Panc1 (cell line): ENCODE measurements at regions not wholly inside any gene's neighbourhood (a gene's known extent, or its start where the extent isn't known, plus 50 kb on each side); places are given as distances from the start of the nearest gene placed in this dataset.

Experiments used
- ATAC-seq: fragments of 200-7000 bp; cut with Tn5 transposase; 2 replicates; pipeline ENCODE4 v1.9.1; 2020; ENCODE audit warnings: mild to moderate bottlenecking, moderate library complexity
- BruUV-seq: library from RNA; stranded (reverse); fragments of 400-500 nt; replicated peaks from 2 replicates; lab custom pipeline; 2021; lab: Mats Ljungman, UMichigan
- CTCF ChIA-PET: fragments of 300-600 bp; sonication (Branson Sonifier 250); formaldehyde crosslinking; loops from one replicate; lab custom pipeline; 2022; ENCODE audit warnings: antibody characterized with exemption; lab: Charles Lee
- POLR2A ChIA-PET: fragments of 300-600 bp; sonication (Branson Sonifier 250); formaldehyde crosslinking; loops from one replicate; lab custom pipeline; 2022; ENCODE audit warnings: antibody characterized with exemption; lab: Charles Lee
- DNase-seq: peaks from one replicate; pipeline ENCODE4 v3.0.0-alpha.2; 2010; ENCODE audit warnings: low read depth, low spot score
- H3K27ac ChIP-seq: 2 replicates; pipeline ENCODE4 v1.5.1; 2011; ENCODE audit warnings: mild to moderate bottlenecking, low read length, inconsistent platforms
- H3K27me3 ChIP-seq: fragments of 200-500 bp; sonication (Bioruptor generic); 2 replicates; pipeline ENCODE4 v1.6.0; 2014; ENCODE audit warnings: low read length, inconsistent platforms; ENCODE audit not compliant: control insufficient read depth, insufficient read depth
- H3K36me3 ChIP-seq: fragments of 200-500 bp; sonication (Bioruptor generic); 2 replicates; pipeline ENCODE4 v1.5.1; 2014; ENCODE audit warnings: inconsistent platforms, mild to moderate bottlenecking, low read length, moderate library complexity; ENCODE audit not compliant: control insufficient read depth, insufficient read depth
- H3K4me1 ChIP-seq: 2 replicates; pipeline ENCODE4 v1.5.1; 2011; ENCODE audit warnings: inconsistent platforms, mild to moderate bottlenecking, low read length, moderate library complexity; ENCODE audit not compliant: control insufficient read depth, insufficient read depth
- H3K4me3 ChIP-seq, 2 experiments: 2 replicates each; pipeline ENCODE4 v1.5.1; 2011 to 2012; ENCODE audit warnings: low read depth in 2 of 2, low read length in 2 of 2, mild to moderate bottlenecking in 2 of 2, inconsistent platforms in 1 of 2, moderate library complexity in 1 of 2
- H3K9me3 ChIP-seq: fragments of 200-500 bp; sonication (Bioruptor generic); 2 replicates; pipeline ENCODE4 v1.5.1; 2014; ENCODE audit warnings: low read depth, mild to moderate bottlenecking, inconsistent platforms, low read length, moderate library complexity; ENCODE audit not compliant: control insufficient read depth, insufficient read depth
- CTCF ChIP-seq: fragments of 450-650 bp; IDR thresholded peaks from 2 replicates; pipeline ENCODE4 v1.5.1; 2017; ENCODE audit warnings: mild to moderate bottlenecking
- POLR2AphosphoS5 ChIP-seq: IDR thresholded peaks from 2 replicates; pipeline ENCODE4 v1.6.1; 2012; ENCODE audit warnings: mild to moderate bottlenecking, low read depth, low read length, moderate library complexity
- SIN3A ChIP-seq: IDR thresholded peaks from 2 replicates; pipeline ENCODE4 v1.6.1; 2012; ENCODE audit warnings: low read depth, mild to moderate bottlenecking, low read length, moderate library complexity, borderline replicate concordance; ENCODE audit not compliant: insufficient read depth
- TCF7L2 ChIP-seq: IDR thresholded peaks from 2 replicates; pipeline ENCODE4 v1.6.1; 2011; ENCODE audit warnings: mild to moderate bottlenecking, low read depth, low read length, inconsistent platforms
- in situ Hi-C: cut with HindIII; loops from 2 replicates; pipeline ENCODE4 v1.10.0; 2016; ENCODE audit warnings: low sequenced_read_pairs, low pct_unique_long_range_greater_than_20kb
- intact Hi-C: fragments of 100-400 bp; cut with micrococcal nuclease; formaldehyde crosslinking; loops from one replicate; pipeline ENCODE4 v1.10.0; 2022; ENCODE audit not compliant: unreplicated experiment
- TF ChIP-seq, protein P1 (sequence below), 2 experiments: IDR thresholded peaks; 2 replicates each; pipeline ENCODE4 v1.6.1; 2011 to 2012; ENCODE audit warnings: low read depth in 2 of 2, control low read depth in 1 of 2, low read length in 1 of 2, mild to moderate bottlenecking in 1 of 2, moderate library complexity in 1 of 2; ENCODE audit not compliant: insufficient read depth in 1 of 2

DNA sequence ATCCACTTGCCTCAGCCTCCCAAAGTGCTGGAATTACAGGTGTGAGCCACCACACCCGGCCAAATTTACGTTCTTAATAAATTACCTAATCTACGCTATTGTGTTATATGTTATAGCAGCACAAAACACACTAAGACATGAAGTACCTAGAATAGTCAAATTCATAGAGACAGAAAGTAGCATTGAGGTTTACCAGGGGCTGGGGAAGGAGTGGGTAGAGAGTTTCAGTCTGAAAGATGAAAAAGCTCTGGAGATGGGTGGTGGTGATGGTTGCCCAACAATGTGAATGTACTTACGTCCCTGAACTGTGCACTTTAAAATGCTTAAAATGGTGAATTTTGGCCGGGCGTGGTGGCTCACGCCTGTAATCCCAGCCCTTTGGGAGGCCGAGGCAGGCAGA, 65.7 kb upstream of the NUP50 start:
- TF ChIP-seq, protein P1, sequence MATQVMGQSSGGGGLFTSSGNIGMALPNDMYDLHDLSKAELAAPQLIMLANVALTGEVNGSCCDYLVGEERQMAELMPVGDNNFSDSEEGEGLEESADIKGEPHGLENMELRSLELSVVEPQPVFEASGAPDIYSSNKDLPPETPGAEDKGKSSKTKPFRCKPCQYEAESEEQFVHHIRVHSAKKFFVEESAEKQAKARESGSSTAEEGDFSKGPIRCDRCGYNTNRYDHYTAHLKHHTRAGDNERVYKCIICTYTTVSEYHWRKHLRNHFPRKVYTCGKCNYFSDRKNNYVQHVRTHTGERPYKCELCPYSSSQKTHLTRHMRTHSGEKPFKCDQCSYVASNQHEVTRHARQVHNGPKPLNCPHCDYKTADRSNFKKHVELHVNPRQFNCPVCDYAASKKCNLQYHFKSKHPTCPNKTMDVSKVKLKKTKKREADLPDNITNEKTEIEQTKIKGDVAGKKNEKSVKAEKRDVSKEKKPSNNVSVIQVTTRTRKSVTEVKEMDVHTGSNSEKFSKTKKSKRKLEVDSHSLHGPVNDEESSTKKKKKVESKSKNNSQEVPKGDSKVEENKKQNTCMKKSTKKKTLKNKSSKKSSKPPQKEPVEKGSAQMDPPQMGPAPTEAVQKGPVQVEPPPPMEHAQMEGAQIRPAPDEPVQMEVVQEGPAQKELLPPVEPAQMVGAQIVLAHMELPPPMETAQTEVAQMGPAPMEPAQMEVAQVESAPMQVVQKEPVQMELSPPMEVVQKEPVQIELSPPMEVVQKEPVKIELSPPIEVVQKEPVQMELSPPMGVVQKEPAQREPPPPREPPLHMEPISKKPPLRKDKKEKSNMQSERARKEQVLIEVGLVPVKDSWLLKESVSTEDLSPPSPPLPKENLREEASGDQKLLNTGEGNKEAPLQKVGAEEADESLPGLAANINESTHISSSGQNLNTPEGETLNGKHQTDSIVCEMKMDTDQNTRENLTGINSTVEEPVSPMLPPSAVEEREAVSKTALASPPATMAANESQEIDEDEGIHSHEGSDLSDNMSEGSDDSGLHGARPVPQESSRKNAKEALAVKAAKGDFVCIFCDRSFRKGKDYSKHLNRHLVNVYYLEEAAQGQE (IDR thresholded peaks at IDR 0.05; ENCODE audit: insufficient read depth in 1 of 2, low read depth in 2 of 2, low read length in 1 of 2), result no peak
- ATAC-seq (no peak), DNase-seq (no peak)
- in situ Hi-C loops (no loop called here), intact Hi-C loops (no loop called here)
- ChIA-PET POLR2A (interaction anchor here (0.7 kb wide), 1 partner anchor 81 kb away, joined by 3 read pairs; no protein-coding TSS in a partner anchor), CTCF (no interaction called here)
- no peak overlapping the region for H3K27ac ChIP-seq
- H3K36me3 ChIP-seq, result no peaks in the 10 kb centered on the region
- no peaks in the 10 kb centered on the region for H3K4me1 ChIP-seq
- no peaks in the 10 kb centered on the region for H3K9me3 ChIP-seq
- H3K4me3 ChIP-seq, result no peak overlapping the region
- no TSS peak for BruUV-seq
- H3K27me3 ChIP-seq, result no peaks in the 10 kb centered on the region

GRCh38 chr22:45099961-45100360, 63.8 kb upstream of the NUP50 start:
- H3K27me3 ChIP-seq, result no peaks in the 10 kb centered on the region
- H3K4me1 ChIP-seq, result no peaks in the 10 kb centered on the region
- in situ Hi-C loops (no loop called here), intact Hi-C loops (no loop called here)
- H3K4me3 ChIP-seq, result no peak overlapping the region
- no peak for DNase-seq
- no peak for TF ChIP-seq TCF7L2
- no peak for TF ChIP-seq SIN3A
- TF ChIP-seq CTCF, result no peak
- no peak for TF ChIP-seq POLR2AphosphoS5
- TF ChIP-seq, protein P1 (IDR thresholded peaks at IDR 0.05; ENCODE audit: insufficient read depth in 1 of 2, low read depth in 2 of 2, low read length in 1 of 2), result no peak
- no peaks in the 10 kb centered on the region for H3K9me3 ChIP-seq
- no peak for ATAC-seq
- ChIA-PET POLR2A (no interaction called here), CTCF (interaction anchor here (0.6 kb wide), 1 partner anchor 341 kb away, joined by 4 read pairs; no protein-coding TSS in a partner anchor)
- no TSS peak for BruUV-seq
- no peaks in the 10 kb centered on the region for H3K36me3 ChIP-seq
- no peak overlapping the region for H3K27ac ChIP-seq
